OCI-LY1 (cell line): ENCODE measurements at regions not wholly inside any gene's neighbourhood (a gene's known extent, or its start where the extent isn't known, plus 50 kb on each side); places are given as distances from the start of the nearest gene placed in this dataset.
"Not testable (repeated sequence)": the region's sequence is repeated elsewhere in the genome, so short reads cannot be mapped to it uniquely, and the experiment has no call there.

Experiments
- H2AFZ ChIP-seq: fragments of 200-600 bp; sonication (generic), shearing (Covaris generic); 2 replicates; pipeline ENCODE4 v1.6.0; 2014; ENCODE audit warnings: antibody characterized with exemption, mild to moderate bottlenecking, low read length
- H3F3A ChIP-seq: fragments of 200-600 bp; sonication (generic), shearing (Covaris generic); 2 replicates; pipeline ENCODE4 v1.6.0; 2014; ENCODE audit warnings: mild to moderate bottlenecking, antibody characterized with exemption, low read length, moderate library complexity; ENCODE audit not compliant: insufficient read depth
- H3K27ac ChIP-seq: fragments of 200-600 bp; sonication (generic); 2 replicates; pipeline ENCODE4 v1.5.1; 2014; ENCODE audit warnings: low read length, mixed run types, mild to moderate bottlenecking, low read depth; ENCODE audit not compliant: poor library complexity, severe bottlenecking
- H3K27me3 ChIP-seq: fragments of 200-600 bp; sonication (generic); 2 replicates; pipeline ENCODE4 v1.6.0; 2014; ENCODE audit warnings: antibody characterized with exemption, mild to moderate bottlenecking, low read length, moderate library complexity; ENCODE audit not compliant: insufficient read depth
- H3K36me3 ChIP-seq: fragments of 200-600 bp; sonication (generic); 2 replicates; pipeline ENCODE4 v1.6.1; 2014; ENCODE audit warnings: mild to moderate bottlenecking, antibody characterized with exemption, low read length, moderate library complexity, mixed read lengths; ENCODE audit not compliant: insufficient read depth
- H3K4me1 ChIP-seq: fragments of 200-600 bp; sonication (generic); 2 replicates; pipeline ENCODE4 v1.5.1; 2014; ENCODE audit warnings: mild to moderate bottlenecking, low read length, moderate library complexity; ENCODE audit not compliant: insufficient read depth, severe bottlenecking
- H3K4me2 ChIP-seq: fragments of 200-600 bp; sonication (generic), shearing (Covaris generic); 2 replicates; pipeline ENCODE4 v1.6.1; 2014; ENCODE audit warnings: low read length
- H3K4me3 ChIP-seq: fragments of 200-600 bp; sonication (generic); 2 replicates; pipeline ENCODE4 v1.5.1; 2014; ENCODE audit warnings: low read length, low read depth, mild to moderate bottlenecking, mixed read lengths; ENCODE audit not compliant: poor library complexity, severe bottlenecking
- H3K79me2 ChIP-seq: fragments of 200-600 bp; shearing (Covaris generic); 2 replicates; pipeline ENCODE4 v1.6.1; 2016; ENCODE audit warnings: mixed run types, low read length, mixed read lengths; ENCODE audit not compliant: insufficient read depth
- H3K9ac ChIP-seq: fragments of 200-600 bp; sonication (generic), shearing (Covaris generic); 2 replicates; pipeline ENCODE4 v1.6.1; 2014; ENCODE audit warnings: mild to moderate bottlenecking, low read length, mixed read lengths
- H3K9me2 ChIP-seq: fragments of 200-600 bp; sonication (generic), shearing (Covaris generic); 2 replicates; pipeline ENCODE4 v1.6.1; 2014; ENCODE audit warnings: low read depth, mild to moderate bottlenecking, low read length, mixed read lengths
- H3K9me3 ChIP-seq: fragments of 200-600 bp; shearing (Covaris generic); 2 replicates; pipeline ENCODE4 v1.6.1; 2014; ENCODE audit warnings: low read length, mixed read lengths
- H4K20me1 ChIP-seq: fragments of 200-600 bp; sonication (generic), shearing (Covaris generic); 2 replicates; pipeline ENCODE4 v1.6.0; 2016; ENCODE audit warnings: mild to moderate bottlenecking, low read length; ENCODE audit not compliant: insufficient read depth
- CTCF ChIP-seq: fragments of 200-600 bp; sonication (generic), shearing (Covaris generic); IDR thresholded peaks from 2 replicates; pipeline ENCODE4 v1.5.1; 2017; ENCODE audit warnings: mild to moderate bottlenecking, antibody characterized with exemption, low read length, moderate library complexity, mixed read lengths
- EZH2 ChIP-seq: fragments of 200-600 bp; sonication (generic), shearing (Covaris generic); IDR thresholded peaks from 2 replicates; pipeline ENCODE4 v1.8.0; 2017; ENCODE audit warnings: borderline replicate concordance, mixed run types, mild to moderate bottlenecking, antibody characterized with exemption, low read length, moderate library complexity, mixed read lengths

GRCh38 chr5:99010294-99010693 lies 81.5 kb upstream of the CHD1 start:
- H3K27ac ChIP-seq: no peak overlapping the region
- no peak for TF ChIP-seq CTCF
- TF ChIP-seq EZH2: no peak
- H3K4me3 ChIP-seq: no peak overlapping the region
- no peaks in the 10 kb centered on the region for H3K27me3 ChIP-seq
- H3K4me1 ChIP-seq: no peaks in the 10 kb centered on the region
- no peak overlapping the region for H3K9ac ChIP-seq
- H4K20me1 ChIP-seq: no peaks in the 10 kb centered on the region
- no peaks in the 10 kb centered on the region for H3K36me3 ChIP-seq
- no peaks in the 10 kb centered on the region for H3K79me2 ChIP-seq
- no peak overlapping the region for H2AFZ ChIP-seq
- no peaks in the 10 kb centered on the region for H3K9me3 ChIP-seq
- H3K9me2 ChIP-seq: no peaks in the 10 kb centered on the region
- H3F3A ChIP-seq: no peaks in the 10 kb centered on the region
- H3K4me2 ChIP-seq: no peak overlapping the region

- not testable (repeated sequence) for H3K9me2 ChIP-seq, H2AFZ ChIP-seq, H3K4me2 ChIP-seq, H3K4me3 ChIP-seq, H3K36me3 ChIP-seq, H4K20me1 ChIP-seq, H3K27ac ChIP-seq, H3F3A ChIP-seq, H3K27me3 ChIP-seq, H3K4me1 ChIP-seq, H3K9me3 ChIP-seq, H3K79me2 ChIP-seq, H3K9ac ChIP-seq
These were observed 79.2 kb upstream of the CHD1 start for GRCh38 chr5:99008009-99008408.

- no peak overlapping the region for H3K27ac ChIP-seq
- H3K9me3 ChIP-seq: no peaks in the 10 kb centered on the region
- H4K20me1 ChIP-seq: no peaks in the 10 kb centered on the region
- H3K79me2 ChIP-seq: no peaks in the 10 kb centered on the region
- H3K4me3 ChIP-seq: no peak overlapping the region
- no peak overlapping the region for H3K9ac ChIP-seq
- no peak overlapping the region for H3K4me2 ChIP-seq
- H2AFZ ChIP-seq: no peak overlapping the region
- H3K4me1 ChIP-seq: no peaks in the 10 kb centered on the region
- no peaks in the 10 kb centered on the region for H3F3A ChIP-seq
- no peaks in the 10 kb centered on the region for H3K36me3 ChIP-seq
- H3K9me2 ChIP-seq: no peaks in the 10 kb centered on the region
- no peaks in the 10 kb centered on the region for H3K27me3 ChIP-seq
- no peak for TF ChIP-seq EZH2
- TF ChIP-seq CTCF: no peak
These were observed 76.7 kb upstream of the CHD1 start for GRCh38 chr5:99005506-99005905.

- no peak overlapping the region for H3K4me2 ChIP-seq
- H3K4me1 ChIP-seq: no peaks in the 10 kb centered on the region
- no peaks in the 10 kb centered on the region for H3F3A ChIP-seq
- H4K20me1 ChIP-seq: no peaks in the 10 kb centered on the region
- no peaks in the 10 kb centered on the region for H3K36me3 ChIP-seq
- no peaks in the 10 kb centered on the region for H3K9me3 ChIP-seq
- H3K9me2 ChIP-seq: no peaks in the 10 kb centered on the region
- H3K9ac ChIP-seq: no peak overlapping the region
- no peaks in the 10 kb centered on the region for H3K79me2 ChIP-seq
- no peak overlapping the region for H3K27ac ChIP-seq
- TF ChIP-seq EZH2 (no peak), CTCF (no peak)
- no peak overlapping the region for H2AFZ ChIP-seq
- no peak overlapping the region for H3K4me3 ChIP-seq
- no peaks in the 10 kb centered on the region for H3K27me3 ChIP-seq
These were observed 76.2 kb upstream of the CHD1 start for GRCh38 chr5:99004960-99005359.
